K562 (cell line): ENCODE measurements at regions not wholly inside any gene's neighbourhood (a gene's known extent, or its start where the extent isn't known, plus 50 kb on each side); places are given as distances from the start of the nearest gene placed in this dataset.
A peak's percentile ranks its signal among the peaks of the same experiment; 100 is the strongest.

ENCODE experiments used
- ARHGAP35 ChIP-seq: fragments of 450-650 bp; IDR thresholded peaks from 2 replicates; pipeline ENCODE4 v1.6.1; 2018; ENCODE audit not compliant: partially characterized antibody
- BACH1 ChIP-seq: fragments of 200-800 bp; sonication (Bioruptor generic); IDR thresholded peaks from 2 replicates; pipeline ENCODE4 v1.6.1; 2016; ENCODE audit warnings: missing genetic modification characterization, missing compliant biosample characterization
- BHLHE40 ChIP-seq: IDR thresholded peaks from 2 replicates; pipeline ENCODE4 v1.6.1; 2011; ENCODE audit warnings: low read length, improper control_type of control experiment
- CHD2 ChIP-seq: IDR thresholded peaks from 2 replicates; pipeline ENCODE4 v1.6.1; 2011; ENCODE audit warnings: low read depth, low read length
- E2F3 ChIP-seq: fragments of 250-450 bp; sonication (Bioruptor Pico); IDR thresholded peaks from 2 replicates; pipeline ENCODE4 v1.4.0; 2020; ENCODE audit warnings: mild to moderate bottlenecking
- HNRNPUL1 ChIP-seq: fragments of 200-400 bp; formaldehyde crosslinking; IDR thresholded peaks from 2 replicates; pipeline ENCODE4 v1.6.1; 2017; ENCODE audit warnings: low read length
- IRF1 ChIP-seq: sonication (generic); formaldehyde crosslinking; IDR thresholded peaks from 2 replicates; pipeline ENCODE4 v1.8.0; 2022; ENCODE audit warnings: missing genetic modification reagents, mild to moderate bottlenecking, borderline replicate concordance
- JUN ChIP-seq, 2 experiments: sonication (generic) in 1 of 2; formaldehyde crosslinking in 1 of 2; IDR thresholded peaks; 2 replicates each; pipeline versions ENCODE4 v1.6.1 to v1.8.0; 2012 to 2022; ENCODE audit warnings: borderline replicate concordance in 2 of 2, mild to moderate bottlenecking in 2 of 2, improper control_type of control experiment in 1 of 2, low read depth in 1 of 2, low read length in 1 of 2, missing genetic modification reagents in 1 of 2
- MCM3 ChIP-seq: fragments of 450-650 bp; IDR thresholded peaks from 2 replicates; pipeline ENCODE4 v1.6.1; 2016
- RBM25 ChIP-seq: fragments of 200-400 bp; formaldehyde crosslinking; IDR thresholded peaks from 2 replicates; pipeline ENCODE4 v1.6.1; 2018; ENCODE audit warnings: low read length, low read depth, moderate library complexity; ENCODE audit not compliant: severe bottlenecking
- RCOR1 ChIP-seq, 2 experiments: IDR thresholded peaks; 2 replicates each; pipeline ENCODE4 v1.6.1; 2012; ENCODE audit warnings: low read depth in 2 of 2, low read length in 2 of 2, borderline replicate concordance in 1 of 2, improper control_type of control experiment in 1 of 2
- SUPT5H ChIP-seq: fragments of 450-650 bp; IDR thresholded peaks from 2 replicates; pipeline ENCODE4 v1.6.1; 2016
- TAF9B ChIP-seq: fragments of 450-650 bp; IDR thresholded peaks from 2 replicates; pipeline ENCODE4 v1.6.1; 2018; ENCODE audit warnings: mild to moderate bottlenecking; ENCODE audit not compliant: partially characterized antibody
- THRB ChIP-seq: fragments of 450-650 bp; formaldehyde crosslinking; conservative IDR thresholded peaks from 2 replicates; pipeline ENCODE4 v1.4.0; 2022; ENCODE audit warnings: mild to moderate bottlenecking, missing genetic modification characterization
- ZBTB9 ChIP-seq: fragments of 450-650 bp; formaldehyde crosslinking; IDR thresholded peaks from 2 replicates; pipeline ENCODE4 v1.4.0; 2020; ENCODE audit warnings: mild to moderate bottlenecking, moderate library complexity
- ZHX1 ChIP-seq: fragments of 150-350 bp; conservative IDR thresholded peaks from 2 replicates; pipeline ENCODE4 v1.6.1; 2014; ENCODE audit warnings: low read length
- ZNF277 ChIP-seq: fragments of 250-450 bp; sonication (Bioruptor Pico); IDR thresholded peaks from 2 replicates; pipeline ENCODE4 v1.8.0; 2022; ENCODE audit warnings: inconsistent platforms, mild to moderate bottlenecking, moderate library complexity, borderline replicate concordance
- ZNF75A ChIP-seq: fragments of 450-650 bp; formaldehyde crosslinking; IDR thresholded peaks from 2 replicates; pipeline ENCODE4 v1.4.0; 2020; ENCODE audit warnings: mild to moderate bottlenecking
- ZNF79 ChIP-seq: fragments of 250-450 bp; sonication (Bioruptor Pico); IDR thresholded peaks from 2 replicates; pipeline ENCODE4 v1.4.0; 2020; ENCODE audit warnings: low read depth, mild to moderate bottlenecking, moderate library complexity
- TF ChIP-seq, protein P1 (sequence below): fragments of 450-650 bp; formaldehyde crosslinking; IDR thresholded peaks from 2 replicates; pipeline ENCODE4 v1.4.0; 2020; ENCODE audit warnings: mild to moderate bottlenecking, mixed read lengths

- TF ChIP-seq ZHX1 (0 out of 2 replicates have a peak, but pooled peaks have one; percentile 44), ZBTB9 (CRISPR knock-in tag) (peak; percentile 12; the same call in 1 of the 2 replicates), JUN (IDR thresholded peaks at IDR 0.05; ENCODE audit: borderline replicate concordance, low read depth, low read length) (no peak), JUN (CRISPR knock-in tag; IDR thresholded peaks at IDR 0.05; ENCODE audit: borderline replicate concordance) (no peak; the same call in 1 of the 2 replicates), ZNF75A (no peak), CHD2 (0 out of 2 replicates have a peak, but pooled peaks have one; percentile 27), SUPT5H (no peak), ZNF79 (no peak), HNRNPUL1 (no peak), BHLHE40 (no peak), E2F3 (CRISPR knock-in tag) (peak; percentile 62; the same call in 1 of the 2 replicates), RCOR1 (IDR thresholded peaks at IDR 0.05; ENCODE audit: borderline replicate concordance in 1 of 2, low read depth in 2 of 2, low read length in 2 of 2) (no peak), MCM3 (no peak), IRF1 (CRISPR knock-in tag) (no peak), ARHGAP35 (no peak), RBM25 (no peak), THRB (CRISPR knock-in tag) (no peak), ZNF277 (CRISPR knock-in tag) (no peak), TAF9B (no peak), BACH1 (tag) (no peak)
- TF ChIP-seq, protein P1, sequence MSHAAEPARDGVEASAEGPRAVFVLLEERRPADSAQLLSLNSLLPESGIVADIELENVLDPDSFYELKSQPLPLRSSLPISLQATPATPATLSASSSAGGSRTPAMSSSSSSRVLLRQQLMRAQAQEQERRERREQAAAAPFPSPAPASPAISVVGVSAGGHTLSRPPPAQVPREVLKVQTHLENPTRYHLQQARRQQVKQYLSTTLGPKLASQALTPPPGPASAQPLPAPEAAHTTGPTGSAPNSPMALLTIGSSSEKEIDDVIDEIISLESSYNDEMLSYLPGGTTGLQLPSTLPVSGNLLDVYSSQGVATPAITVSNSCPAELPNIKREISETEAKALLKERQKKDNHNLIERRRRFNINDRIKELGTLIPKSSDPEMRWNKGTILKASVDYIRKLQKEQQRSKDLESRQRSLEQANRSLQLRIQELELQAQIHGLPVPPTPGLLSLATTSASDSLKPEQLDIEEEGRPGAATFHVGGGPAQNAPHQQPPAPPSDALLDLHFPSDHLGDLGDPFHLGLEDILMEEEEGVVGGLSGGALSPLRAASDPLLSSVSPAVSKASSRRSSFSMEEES (CRISPR knock-in tag): no peak
These were observed 222.3 kb upstream of the MKLN1 start (continued) for GRCh38 chr7:131105294-131105798.
